MCF 10A (cell line): ENCODE measurements at regions not wholly inside any gene's neighbourhood (a gene's known extent, or its start where the extent isn't known, plus 50 kb on each side); places are given as distances from the start of the nearest gene placed in this dataset.

Experiments used
- BruUV-seq: library from RNA; stranded (reverse); fragments of 400-500 nt; replicated peaks from 2 replicates; lab custom pipeline; 2021; lab: Mats Ljungman, UMichigan
- CTCF ChIA-PET: fragments of 300-600 bp; sonication (Branson Sonifier 250); formaldehyde crosslinking; extraction: SDS; loops from one replicate; lab custom pipeline; 2021; ENCODE audit warnings: antibody characterized with exemption, inconsistent platforms; lab: Yijun Ruan, JAX
- POLR2A ChIA-PET: fragments of 300-600, 350-650 bp; sonication (Branson Sonifier 250); formaldehyde crosslinking; extraction: SDS; loops from one replicate; lab custom pipeline; 2020; ENCODE audit warnings: antibody characterized with exemption, inconsistent platforms; lab: Yijun Ruan, JAX
- DNase-seq: peaks from one replicate; pipeline ENCODE4 v3.0.0-alpha.2; 2018; ENCODE audit not compliant: unreplicated experiment
- H3K27ac Mint-ChIP-seq: one replicate; pipeline ENCODE4 v1.8.0; 2022; ENCODE audit warnings: mild to moderate bottlenecking, low read depth, mixed read lengths; ENCODE audit not compliant: unreplicated experiment
- H3K27me3 Mint-ChIP-seq: one replicate; pipeline ENCODE4 v1.8.0; 2022; ENCODE audit warnings: mixed read lengths; ENCODE audit not compliant: insufficient read depth, unreplicated experiment
- H3K36me3 Mint-ChIP-seq: one replicate; pipeline ENCODE4 v1.8.0; 2022; ENCODE audit warnings: mild to moderate bottlenecking, moderate library complexity, mixed read lengths; ENCODE audit not compliant: insufficient read depth, unreplicated experiment
- H3K4me1 Mint-ChIP-seq: one replicate; pipeline ENCODE4 v1.8.0; 2022; ENCODE audit warnings: mixed read lengths; ENCODE audit not compliant: insufficient read depth, unreplicated experiment
- H3K4me3 Mint-ChIP-seq: one replicate; pipeline ENCODE4 v1.8.0; 2022; ENCODE audit warnings: mild to moderate bottlenecking, moderate library complexity, mixed read lengths; ENCODE audit not compliant: unreplicated experiment
- H3K9me3 Mint-ChIP-seq: one replicate; pipeline ENCODE4 v1.8.0; 2022; ENCODE audit warnings: mixed read lengths; ENCODE audit not compliant: unreplicated experiment
- intact Hi-C: fragments of 100-400 bp; cut with micrococcal nuclease; formaldehyde crosslinking; loops from 2 replicates; pipeline ENCODE4 v1.14.1; 2022
- TF ChIP-seq, protein P1 (sequence below): fragments of 200-600 bp; IDR thresholded peaks from one replicate; pipeline ENCODE4 v1.8.0; 2022; ENCODE audit warnings: antibody characterized with exemption, mild to moderate bottlenecking; ENCODE audit not compliant: unreplicated experiment

DNA sequence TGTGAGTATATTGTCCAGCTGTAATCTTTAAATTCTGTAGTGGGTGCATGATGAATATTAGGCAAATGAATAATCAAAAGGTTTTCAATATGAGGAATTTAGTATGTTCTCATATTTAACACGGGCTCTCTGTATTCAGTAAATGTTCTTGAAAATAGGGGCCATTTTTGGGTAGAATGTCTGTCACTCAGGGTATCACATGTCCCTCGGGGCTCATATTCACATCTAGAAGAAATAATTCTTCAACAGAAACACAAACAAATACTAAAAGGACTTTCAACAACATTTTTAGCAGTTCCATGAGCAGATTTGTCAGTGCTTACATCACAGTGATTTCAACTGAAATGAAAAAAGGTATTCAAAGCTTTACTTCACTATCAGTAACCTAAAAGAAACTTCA lies 1388.4 kb upstream of the MIR17HG start:
- POLR2A ChIA-PET: no interaction called here
- no TSS peak for BruUV-seq

DNA sequence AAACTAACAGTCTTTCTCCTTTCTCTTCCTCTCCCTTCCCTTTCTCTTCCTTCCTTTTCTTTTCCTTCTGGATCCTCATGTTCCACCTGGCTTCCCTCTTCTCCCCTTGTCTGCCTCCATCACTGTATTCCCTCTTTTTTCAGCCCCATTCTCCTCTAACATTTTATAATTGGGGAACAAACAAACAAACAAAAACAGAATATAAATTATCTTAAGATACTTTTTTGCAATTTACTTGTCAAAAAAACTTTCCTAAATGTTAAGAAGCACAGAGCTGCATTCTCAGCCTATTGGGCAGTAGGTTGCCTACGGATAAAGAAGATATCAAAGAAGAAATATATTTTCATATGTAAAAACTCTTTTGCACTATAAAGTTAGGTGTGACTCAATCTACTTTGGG lies 1382.2 kb upstream of the MIR17HG start:
- intact Hi-C loops: no loop called here
- Mint-ChIP-seq H3K36me3 (no peaks in the 10 kb centered on the region), H3K4me3 (no peak overlapping the region), H3K4me1 (no peaks in the 10 kb centered on the region), H3K9me3 (no peaks in the 10 kb centered on the region), H3K27me3 (no peaks in the 10 kb centered on the region), H3K27ac (no peak overlapping the region)
- BruUV-seq: no TSS peak
- ChIA-PET CTCF (interaction anchor here (0.7 kb wide), 1 partner anchor 743 kb away, joined by 4 read pairs; no protein-coding TSS in a partner anchor), POLR2A (interaction anchor here (0.7 kb wide), 1 partner anchor 48 kb away, joined by 3 read pairs; no protein-coding TSS in a partner anchor)
- no peak for DNase-seq
- TF ChIP-seq, protein P1, sequence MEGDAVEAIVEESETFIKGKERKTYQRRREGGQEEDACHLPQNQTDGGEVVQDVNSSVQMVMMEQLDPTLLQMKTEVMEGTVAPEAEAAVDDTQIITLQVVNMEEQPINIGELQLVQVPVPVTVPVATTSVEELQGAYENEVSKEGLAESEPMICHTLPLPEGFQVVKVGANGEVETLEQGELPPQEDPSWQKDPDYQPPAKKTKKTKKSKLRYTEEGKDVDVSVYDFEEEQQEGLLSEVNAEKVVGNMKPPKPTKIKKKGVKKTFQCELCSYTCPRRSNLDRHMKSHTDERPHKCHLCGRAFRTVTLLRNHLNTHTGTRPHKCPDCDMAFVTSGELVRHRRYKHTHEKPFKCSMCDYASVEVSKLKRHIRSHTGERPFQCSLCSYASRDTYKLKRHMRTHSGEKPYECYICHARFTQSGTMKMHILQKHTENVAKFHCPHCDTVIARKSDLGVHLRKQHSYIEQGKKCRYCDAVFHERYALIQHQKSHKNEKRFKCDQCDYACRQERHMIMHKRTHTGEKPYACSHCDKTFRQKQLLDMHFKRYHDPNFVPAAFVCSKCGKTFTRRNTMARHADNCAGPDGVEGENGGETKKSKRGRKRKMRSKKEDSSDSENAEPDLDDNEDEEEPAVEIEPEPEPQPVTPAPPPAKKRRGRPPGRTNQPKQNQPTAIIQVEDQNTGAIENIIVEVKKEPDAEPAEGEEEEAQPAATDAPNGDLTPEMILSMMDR: no peak

More for the DNA sequence above, 1388.4 kb upstream of the MIR17HG start:
- CTCF ChIA-PET: no interaction called here
- peaks cover 7% of the 10 kb centered on the region for H3K36me3 Mint-ChIP-seq
- no peak overlapping the region for H3K4me3 Mint-ChIP-seq
- H3K4me1 Mint-ChIP-seq: no peaks in the 10 kb centered on the region
- TF ChIP-seq, protein P1: no peak
- H3K27me3 Mint-ChIP-seq: no peaks in the 10 kb centered on the region
- DNase-seq: no peak
- peaks cover 11% of the 10 kb centered on the region for H3K9me3 Mint-ChIP-seq
- no peak overlapping the region for H3K27ac Mint-ChIP-seq
- intact Hi-C loops: no loop called here

DNA sequence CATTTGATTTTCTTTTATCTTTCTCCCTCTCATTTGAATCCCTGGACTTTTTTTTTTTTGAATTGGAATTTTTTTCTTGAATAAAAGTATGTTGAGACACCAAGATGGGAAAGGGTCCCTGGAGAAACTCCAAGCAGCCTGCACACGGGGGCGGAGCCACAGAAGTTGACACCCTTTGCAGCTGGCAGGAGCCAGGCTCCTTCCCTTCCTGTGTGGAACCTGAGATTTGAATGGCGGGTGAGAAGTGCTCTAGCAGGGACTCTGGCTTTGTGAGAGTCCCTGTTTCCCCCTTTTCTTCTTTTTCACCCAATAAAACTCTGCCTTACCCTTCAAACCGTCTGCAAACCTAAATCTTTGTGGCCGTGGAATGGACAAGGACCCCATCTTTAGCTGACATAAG lies 1381.0 kb upstream of the MIR17HG start:
- intact Hi-C loops: no loop called here
- CTCF ChIA-PET: interaction anchor here (0.6 to 0.7 kb wide), 2 partner anchors 109 to 879 kb away, joined by 3 read pairs; no protein-coding TSS in a partner anchor
- Mint-ChIP-seq H3K4me1 (no peaks in the 10 kb centered on the region), H3K4me3 (no peak overlapping the region), H3K36me3 (no peaks in the 10 kb centered on the region), H3K27me3 (no peaks in the 10 kb centered on the region), H3K27ac (no peak overlapping the region), H3K9me3 (no peaks in the 10 kb centered on the region)
- POLR2A ChIA-PET: no interaction called here
- DNase-seq: no peak
- no TSS peak for BruUV-seq
- TF ChIP-seq, protein P1: no peak

DNA sequence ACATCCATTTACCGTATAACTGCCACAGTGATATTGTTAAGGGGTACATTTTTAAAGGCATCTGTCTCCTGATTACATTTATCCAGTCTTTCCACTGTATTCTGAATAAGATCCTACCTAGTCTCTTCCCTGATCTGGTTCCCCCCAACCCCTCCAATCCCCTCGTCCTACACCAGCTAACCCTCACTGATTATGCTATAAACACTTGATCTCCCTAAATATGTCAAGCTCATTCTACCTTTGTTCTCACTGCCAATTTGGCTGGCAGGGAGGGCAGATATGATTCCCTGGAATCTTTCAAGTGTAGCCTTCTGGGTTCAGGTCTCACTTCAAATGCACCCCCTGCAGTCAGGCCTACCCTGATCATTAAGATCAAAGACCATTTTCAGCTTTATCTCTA lies 1379.8 kb upstream of the MIR17HG start:
- BruUV-seq: no TSS peak
- CTCF ChIA-PET: no interaction called here
- H3K9me3 Mint-ChIP-seq: no peaks in the 10 kb centered on the region
- H3K27ac Mint-ChIP-seq: no peak overlapping the region
- POLR2A ChIA-PET: no interaction called here
- no peaks in the 10 kb centered on the region for H3K4me1 Mint-ChIP-seq
- H3K36me3 Mint-ChIP-seq: no peaks in the 10 kb centered on the region
- H3K4me3 Mint-ChIP-seq: no peak overlapping the region
- no peak for DNase-seq
- intact Hi-C loops: no loop called here
- no peaks in the 10 kb centered on the region for H3K27me3 Mint-ChIP-seq
- TF ChIP-seq, protein P1: no peak
